Glutamatergic neuron (in vitro differentiated cells): ENCODE measurements at regions not wholly inside any gene's neighbourhood (a gene's known extent, or its start where the extent isn't known, plus 50 kb on each side); places are given as distances from the start of the nearest gene placed in this dataset.

Experiments
- DNase-seq: peaks from one replicate; pipeline ENCODE4 v3.0.0; 2022
- H3K27ac Mint-ChIP-seq: one replicate; pipeline ENCODE4 v1.8.0; 2020; ENCODE audit warnings: mild to moderate bottlenecking, mixed read lengths, inconsistent platforms; ENCODE audit not compliant: unreplicated experiment
- H3K27me3 Mint-ChIP-seq: one replicate; pipeline ENCODE4 v1.8.0; 2020; ENCODE audit warnings: mild to moderate bottlenecking, moderate library complexity, mixed read lengths, inconsistent platforms; ENCODE audit not compliant: unreplicated experiment
- H3K36me3 Mint-ChIP-seq: one replicate; pipeline ENCODE4 v1.8.0; 2020; ENCODE audit warnings: mild to moderate bottlenecking, mixed read lengths, inconsistent platforms; ENCODE audit not compliant: unreplicated experiment
- H3K4me1 Mint-ChIP-seq: one replicate; pipeline ENCODE4 v1.8.0; 2020; ENCODE audit warnings: mild to moderate bottlenecking, low read depth, mixed read lengths, inconsistent platforms; ENCODE audit not compliant: unreplicated experiment
- H3K4me3 Mint-ChIP-seq: one replicate; pipeline ENCODE4 v1.8.0; 2020; ENCODE audit warnings: mild to moderate bottlenecking, mixed read lengths, inconsistent platforms; ENCODE audit not compliant: unreplicated experiment
- H3K9me3 Mint-ChIP-seq: one replicate; pipeline ENCODE4 v1.8.0; 2020; ENCODE audit warnings: mild to moderate bottlenecking, moderate library complexity, mixed read lengths, inconsistent platforms; ENCODE audit not compliant: unreplicated experiment
- CTCF ChIP-seq: fragments of 200-600 bp; sonication (generic); IDR thresholded peaks from one replicate; pipeline ENCODE4 v1.5.0; 2021; ENCODE audit not compliant: partially characterized antibody, unreplicated experiment

GRCh38 chr5:175120412-175120811 lies 323.6 kb downstream of the DRD1 start:
- TF ChIP-seq CTCF, result no peak
- no peaks in the 10 kb centered on the region for H3K36me3 Mint-ChIP-seq
- H3K27me3 Mint-ChIP-seq, result no peaks in the 10 kb centered on the region
- H3K27ac Mint-ChIP-seq, result no peak overlapping the region
- no peak overlapping the region for H3K4me3 Mint-ChIP-seq
- no peak for DNase-seq
- H3K9me3 Mint-ChIP-seq, result no peaks in the 10 kb centered on the region
- H3K4me1 Mint-ChIP-seq, result no peaks in the 10 kb centered on the region

GRCh38 chr5:175118700-175119309 lies 325.2 kb downstream of the DRD1 start:
- Mint-ChIP-seq H3K4me3 (no peak overlapping the region), H3K27me3 (no peaks in the 10 kb centered on the region), H3K36me3 (no peaks in the 10 kb centered on the region), H3K4me1 (no peaks in the 10 kb centered on the region), H3K27ac (no peak overlapping the region), H3K9me3 (no peaks in the 10 kb centered on the region)
- no peak for DNase-seq
- TF ChIP-seq CTCF, result no peak

DNA sequence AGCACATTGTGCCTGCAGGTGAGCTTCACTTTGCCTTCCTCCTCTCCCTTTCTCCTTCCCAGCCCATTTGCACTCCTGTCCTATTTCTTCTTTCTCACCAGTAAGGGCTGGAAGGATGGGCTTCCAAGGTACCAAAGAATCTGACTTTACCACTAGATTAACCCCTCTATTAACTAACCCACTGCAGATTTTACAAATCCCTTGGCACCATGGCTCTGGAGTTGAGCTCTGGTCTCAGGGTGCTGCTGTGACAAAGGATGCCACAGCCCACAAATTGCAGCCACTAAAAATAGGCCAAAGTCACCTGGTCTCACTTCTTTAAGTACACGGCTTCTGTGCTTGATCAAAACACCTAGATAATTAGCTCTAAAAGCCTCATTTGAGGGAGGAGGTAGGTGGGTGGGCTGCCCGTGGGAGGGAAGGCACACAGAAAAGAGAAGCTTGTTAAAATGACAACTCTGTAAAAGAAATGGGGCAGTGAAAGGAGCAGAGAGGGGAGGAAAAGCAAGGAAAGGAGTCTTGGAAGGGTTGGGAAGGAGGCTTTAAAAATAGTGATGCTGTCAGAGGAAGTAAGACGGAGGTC lies 327.4 kb downstream of the DRD1 start:
- Mint-ChIP-seq H3K4me3 (no peak overlapping the region), H3K9me3 (no peaks in the 10 kb centered on the region), H3K36me3 (no peaks in the 10 kb centered on the region), H3K27me3 (peaks cover 3% of the 10 kb centered on the region), H3K4me1 (no peaks in the 10 kb centered on the region), H3K27ac (no peak overlapping the region)
- no peak for TF ChIP-seq CTCF
- DNase-seq, result no peak

DNA sequence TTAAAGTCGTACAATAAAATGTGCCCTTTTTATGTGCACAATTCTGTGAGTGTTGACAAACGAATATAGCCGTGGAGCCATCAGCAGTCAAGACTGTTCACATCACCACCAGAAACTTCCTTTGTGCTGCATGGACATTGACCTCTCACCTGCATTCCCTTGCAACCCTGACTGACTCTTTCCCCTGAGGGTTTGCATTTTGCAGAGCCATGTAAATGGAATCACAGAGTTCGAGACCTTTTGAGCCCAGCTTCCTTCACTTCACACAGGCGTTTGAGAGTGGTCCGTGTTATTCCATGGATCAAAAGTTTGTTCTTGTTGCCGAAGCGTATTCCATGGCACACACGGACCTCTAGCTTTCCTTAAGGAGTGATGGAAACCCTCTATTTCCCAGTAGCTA lies 328.2 kb downstream of the DRD1 start:
- H3K9me3 Mint-ChIP-seq, result no peaks in the 10 kb centered on the region
- no peak for TF ChIP-seq CTCF
- DNase-seq, result no peak
- peaks cover 3% of the 10 kb centered on the region for H3K27me3 Mint-ChIP-seq
- H3K4me1 Mint-ChIP-seq, result no peaks in the 10 kb centered on the region
- no peak overlapping the region for H3K4me3 Mint-ChIP-seq
- H3K36me3 Mint-ChIP-seq, result no peaks in the 10 kb centered on the region
- no peak overlapping the region for H3K27ac Mint-ChIP-seq

DNA sequence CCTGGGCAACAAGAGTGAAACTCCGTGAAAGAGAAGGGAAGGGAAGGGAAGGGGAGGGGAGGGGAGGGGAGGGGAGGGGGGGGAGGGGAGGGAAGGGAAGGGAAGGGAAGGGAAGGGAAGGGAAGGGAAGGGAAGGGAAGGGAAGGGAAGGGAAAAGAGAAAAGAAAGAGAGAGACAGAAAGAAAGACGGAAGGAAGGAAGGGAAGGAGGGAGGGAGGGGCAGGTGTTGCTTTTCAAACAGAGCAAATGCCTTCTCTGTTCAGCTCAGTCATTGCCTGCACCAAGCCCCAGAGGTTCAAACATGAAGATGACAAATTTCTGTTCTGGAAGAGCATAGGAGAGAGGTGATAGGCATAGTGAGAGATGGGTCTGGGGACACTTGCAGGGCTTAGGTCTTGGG lies 330.0 kb downstream of the DRD1 start:
- Mint-ChIP-seq H3K27ac (no peak overlapping the region), H3K4me3 (no peak overlapping the region), H3K9me3 (no peaks in the 10 kb centered on the region), H3K36me3 (no peaks in the 10 kb centered on the region), H3K4me1 (no peaks in the 10 kb centered on the region), H3K27me3 (peaks cover 3% of the 10 kb centered on the region)
- TF ChIP-seq CTCF, result no peak
- DNase-seq, result no peak
